C4-2B (cell line): ENCODE measurements at regions not wholly inside any gene's neighbourhood (a gene's known extent, or its start where the extent isn't known, plus 50 kb on each side); places are given as distances from the start of the nearest gene placed in this dataset.

Source experiments
- CTCF ChIP-seq: fragments of 450-650 bp; conservative IDR thresholded peaks from 2 replicates; pipeline ENCODE4 v1.5.1; 2017; ENCODE audit warnings: mild to moderate bottlenecking
- ZFX ChIP-seq: fragments of 450-650 bp; IDR thresholded peaks from 2 replicates; pipeline ENCODE4 v1.6.1; 2017

- no peak for TF ChIP-seq CTCF
- TF ChIP-seq ZFX: no peak
Measured at GRCh38 chr3:152519376-152519775, 250.6 kb downstream of the MBNL1 start.
